ENCODE measurements at regions not wholly inside any gene's neighbourhood (a gene's known extent, or its start where the extent isn't known, plus 50 kb on each side); places are given as distances from the start of the nearest gene placed in this dataset.
"Not testable (repeated sequence)": the region's sequence is repeated elsewhere in the genome, so short reads cannot be mapped to it uniquely, and the experiment has no call there.

- no peak overlapping the region for H3K4me3 ChIP-seq (replicated peaks; ENCODE audit: low read depth, low read length)
- TF ChIP-seq CTCF (IDR thresholded peaks at IDR 0.05; ENCODE audit: low read length, missing control alignments) = no peak
These were observed 95.8 kb upstream of the DPP10 start for GRCh38 chr2:114346658-114347057.

GRCh38 chr2:114350186-114350725 is 92.2 kb upstream of the DPP10 start:
- DNase-seq (ENCODE audit: low read depth) = no peak
- TF ChIP-seq CTCF (IDR thresholded peaks at IDR 0.05; ENCODE audit: low read length, missing control alignments) = no peak
- no peak overlapping the region for H3K4me3 ChIP-seq (replicated peaks; ENCODE audit: low read depth, low read length)

More at GRCh38 chr2:114346658-114347057, 95.8 kb upstream of the DPP10 start:
- no peak for DNase-seq (ENCODE audit: low read depth)

- H3K4me3 ChIP-seq (replicated peaks; ENCODE audit: low read depth, low read length) = no peak overlapping the region
- no peak for TF ChIP-seq CTCF (IDR thresholded peaks at IDR 0.05; ENCODE audit: low read length, missing control alignments)
- no peak for DNase-seq (ENCODE audit: low read depth)
These were observed 89.5 kb upstream of the DPP10 start for GRCh38 chr2:114352988-114353387.

GRCh38 chr2:114354199-114354598 is 88.2 kb upstream of the DPP10 start:
- no peak overlapping the region for H3K4me3 ChIP-seq (replicated peaks; ENCODE audit: low read depth, low read length)
- TF ChIP-seq CTCF (IDR thresholded peaks at IDR 0.05; ENCODE audit: low read length, missing control alignments) = no peak
- DNase-seq (ENCODE audit: low read depth) = no peak

- TF ChIP-seq CTCF (IDR thresholded peaks at IDR 0.05; ENCODE audit: low read length, missing control alignments) = no peak
- no peak for DNase-seq (ENCODE audit: low read depth)
- H3K4me3 ChIP-seq (replicated peaks; ENCODE audit: low read depth, low read length) = no peak overlapping the region
These were observed 73.7 kb upstream of the DPP10 start for GRCh38 chr2:114368705-114369104.

GRCh38 chr2:114371721-114372120 is 70.7 kb upstream of the DPP10 start:
- DNase-seq (ENCODE audit: low read depth); H3K4me3 ChIP-seq (replicated peaks; ENCODE audit: low read depth, low read length): not testable (repeated sequence)

- DNase-seq (ENCODE audit: low read depth) = no peak
- TF ChIP-seq CTCF (IDR thresholded peaks at IDR 0.05; ENCODE audit: low read length, missing control alignments) = no peak
- H3K4me3 ChIP-seq (replicated peaks; ENCODE audit: low read depth, low read length) = no peak overlapping the region
These were observed 68.8 kb upstream of the DPP10 start for GRCh38 chr2:114373591-114373990.
